ENCODE measurements at regions not wholly inside any gene's neighbourhood (a gene's known extent, or its start where the extent isn't known, plus 50 kb on each side); places are given as distances from the start of the nearest gene placed in this dataset.

DNA sequence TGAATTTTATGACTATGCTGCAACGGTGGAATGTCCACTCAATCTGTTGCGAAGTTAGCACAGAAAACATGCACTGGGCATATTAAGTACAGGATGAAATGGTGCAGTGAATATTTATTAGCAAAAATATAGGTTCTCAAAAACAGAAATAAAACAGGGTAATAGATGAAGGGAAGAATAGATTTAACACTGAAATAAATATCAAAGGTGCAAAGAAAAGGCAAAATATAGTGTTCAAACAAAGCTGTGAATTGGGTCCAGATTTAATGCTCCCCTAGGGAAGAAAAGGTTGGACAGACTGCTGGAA lies 435.2 kb upstream of the MGMT start:
- DNase-seq (ENCODE audit: extremely low read depth in 1 of 4, low spot score in 3 of 4) (no peak), ATAC-seq (no peak), FAIRE-seq (no peak)
- Histone ChIP-seq H3K9me3 (replicated peaks; ENCODE audit: control insufficient read depth, insufficient read depth, low read depth, low read length) (no peaks in the 10 kb centered on the region), H3K9ac (ENCODE audit: insufficient read depth in 1 of 2, low read depth in 2 of 2, low read length in 2 of 2) (no peak overlapping the region), H3K27me3 (ENCODE audit: control insufficient read depth in 2 of 2, insufficient read depth in 2 of 2, low read length in 2 of 2) (peaks cover 3 to 37% of the 10 kb centered on the region in 2 experiments), H3K36me3 (ENCODE audit: control insufficient read depth, insufficient read depth, low read length) (no peaks in the 10 kb centered on the region), H3K4me2 (ENCODE audit: insufficient read depth, low read length) (no peak overlapping the region), H3K4me1 (replicated peaks in 1 of 2; ENCODE audit: control insufficient read depth in 2 of 2, insufficient read depth in 2 of 2, low read length in 2 of 2) (no peaks in the 10 kb centered on the region), H3K79me2 (ENCODE audit: control insufficient read depth, insufficient read depth, low read length) (no peaks in the 10 kb centered on the region), H3K27ac (ENCODE audit: extremely low read depth, low read depth, low read length) (no peak overlapping the region), H3K9me1 (ENCODE audit: control insufficient read depth, insufficient read depth, low read length) (no peaks in the 10 kb centered on the region), H4K20me1 (replicated peaks; ENCODE audit: control insufficient read depth, insufficient read depth, low read length) (no peaks in the 10 kb centered on the region), H2AFZ (ENCODE audit: low read depth, low read length) (no peak overlapping the region), H3K4me3 (no peak overlapping the region)
- ChIA-PET POLR2A (interaction anchor here (0.6 to 1.4 kb wide), 2 partner anchors 12 to 19 kb away, joined by 3 read pairs; no protein-coding TSS in a partner anchor), CTCF (ENCODE audit: low intra/inter-chr PET ratio) (no interaction called here)
- BruUV-seq (replicated peaks), result no TSS peak
- intact Hi-C loops (cut with micrococcal nuclease) (loop anchor here (1.0 kb wide), 1 partner anchor 301 kb away; no protein-coding TSS in a partner anchor), in situ Hi-C loops (cut with MboI) (no loop called here)
- TF ChIP-seq POLR2A (conservative IDR thresholded peaks at IDR 0.05), result no peak
- TF ChIP-seq PURB (CRISPR knock-in tag; IDR thresholded peaks at IDR 0.05; ENCODE audit: low read depth), result no peak
- TF ChIP-seq, protein P1, sequence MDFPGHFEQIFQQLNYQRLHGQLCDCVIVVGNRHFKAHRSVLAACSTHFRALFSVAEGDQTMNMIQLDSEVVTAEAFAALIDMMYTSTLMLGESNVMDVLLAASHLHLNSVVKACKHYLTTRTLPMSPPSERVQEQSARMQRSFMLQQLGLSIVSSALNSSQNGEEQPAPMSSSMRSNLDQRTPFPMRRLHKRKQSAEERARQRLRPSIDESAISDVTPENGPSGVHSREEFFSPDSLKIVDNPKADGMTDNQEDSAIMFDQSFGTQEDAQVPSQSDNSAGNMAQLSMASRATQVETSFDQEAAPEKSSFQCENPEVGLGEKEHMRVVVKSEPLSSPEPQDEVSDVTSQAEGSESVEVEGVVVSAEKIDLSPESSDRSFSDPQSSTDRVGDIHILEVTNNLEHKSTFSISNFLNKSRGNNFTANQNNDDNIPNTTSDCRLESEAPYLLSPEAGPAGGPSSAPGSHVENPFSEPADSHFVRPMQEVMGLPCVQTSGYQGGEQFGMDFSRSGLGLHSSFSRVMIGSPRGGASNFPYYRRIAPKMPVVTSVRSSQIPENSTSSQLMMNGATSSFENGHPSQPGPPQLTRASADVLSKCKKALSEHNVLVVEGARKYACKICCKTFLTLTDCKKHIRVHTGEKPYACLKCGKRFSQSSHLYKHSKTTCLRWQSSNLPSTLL (IDR thresholded peaks at IDR 0.05), result no peak
- no peak for TF ChIP-seq FIP1L1 (IDR thresholded peaks at IDR 0.05; ENCODE audit: low read depth, low read length, poor library complexity, severe bottlenecking)
- no peak for TF ChIP-seq SMAD4 (CRISPR knock-in tag; conservative IDR thresholded peaks at IDR 0.05)
- TF ChIP-seq CSDE1 (IDR thresholded peaks at IDR 0.05), result no peak
- TF ChIP-seq ZNF75A (CRISPR knock-in tag; IDR thresholded peaks at IDR 0.05), result no peak
- TF ChIP-seq ZNF507 (tag; conservative IDR thresholded peaks at IDR 0.05), result no peak
- no peak for TF ChIP-seq TRIM24 (IDR thresholded peaks at IDR 0.05)
- no peak for TF ChIP-seq ZBTB12 (CRISPR knock-in tag; IDR thresholded peaks at IDR 0.05)
- TF ChIP-seq SP2 (IDR thresholded peaks at IDR 0.05; ENCODE audit: extremely low read depth, low read depth, low read length, poor library complexity, severe bottlenecking), result no peak
- TF ChIP-seq TARDBP (IDR thresholded peaks at IDR 0.05), result no peak
- TF ChIP-seq GATAD2B (IDR thresholded peaks at IDR 0.05; ENCODE audit: borderline replicate concordance), result no peak
- 0% methylated on average over 2 of the region's 2 CpGs for WGBS (ENCODE audit: insufficient coverage, low coverage, missing lambda C conversion rate)

All from K562 (cell line).